ENCODE measurements at regions not wholly inside any gene's neighbourhood (a gene's known extent, or its start where the extent isn't known, plus 50 kb on each side); places are given as distances from the start of the nearest gene placed in this dataset.

- intact Hi-C loops (cut with DNase I): no loop called here
- TF ChIP-seq POLR2A (IDR thresholded peaks at IDR 0.05) (no peak), CTCF (IDR thresholded peaks at IDR 0.05) (no peak)
- Histone ChIP-seq H3K27ac (no peak overlapping the region), H3K4me1 (peaks cover 7% of the 10 kb centered on the region), H3K4me3 (no peak overlapping the region), H3K9me3 (no peaks in the 10 kb centered on the region), H3K27me3 (no peaks in the 10 kb centered on the region), H3K36me3 (replicated peaks in 1 of 2; ENCODE audit: insufficient read depth in 1 of 2, low read depth in 2 of 2) (no peaks in the 10 kb centered on the region)
- ATAC-seq (no peak), DNase-seq (no peak)
- 10 to 14% methylated on average over 1 of the region's 1 CpG for WGBS, 2 donors
These were observed 398.0 kb downstream of the BTBD3 start for GRCh38 chr20:12315652-12316051.

- 93% methylated on average over 2 of the region's 2 CpGs for WGBS, 2 donors
- intact Hi-C loops (cut with DNase I): no loop called here
These were observed 399.1 kb downstream of the BTBD3 start for GRCh38 chr20:12316794-12317193.

GRCh38 chr20:12317433-12317832, 399.7 kb downstream of the BTBD3 start:
- DNase-seq (no peak), ATAC-seq (no peak)
- WGBS, 2 donors: 89 to 95% methylated on average over 2 of the region's 2 CpGs
- intact Hi-C loops (cut with DNase I): no loop called here
- H3K27me3 ChIP-seq: no peaks in the 10 kb centered on the region
- H3K9me3 ChIP-seq: no peaks in the 10 kb centered on the region
- peaks cover 7% of the 10 kb centered on the region for H3K4me1 ChIP-seq
- no peaks in the 10 kb centered on the region for H3K36me3 ChIP-seq (replicated peaks in 1 of 2; ENCODE audit: insufficient read depth in 1 of 2, low read depth in 2 of 2)
- no peak overlapping the region for H3K4me3 ChIP-seq
- no peak overlapping the region for H3K27ac ChIP-seq
- no peak for TF ChIP-seq POLR2A (IDR thresholded peaks at IDR 0.05)
- no peak for TF ChIP-seq CTCF (IDR thresholded peaks at IDR 0.05)

More at GRCh38 chr20:12316794-12317193, 399.1 kb downstream of the BTBD3 start:
- DNase-seq (no peak), ATAC-seq (no peak)
- Histone ChIP-seq H3K27me3 (no peaks in the 10 kb centered on the region), H3K9me3 (no peaks in the 10 kb centered on the region), H3K36me3 (replicated peaks in 1 of 2; ENCODE audit: insufficient read depth in 1 of 2, low read depth in 2 of 2) (no peaks in the 10 kb centered on the region), H3K4me1 (peaks cover 7% of the 10 kb centered on the region), H3K4me3 (no peak overlapping the region), H3K27ac (no peak overlapping the region)
- TF ChIP-seq CTCF (IDR thresholded peaks at IDR 0.05): no peak
- TF ChIP-seq POLR2A (IDR thresholded peaks at IDR 0.05): no peak

GRCh38 chr20:12318043-12318442, 400.4 kb downstream of the BTBD3 start:
- Histone ChIP-seq H3K27me3 (no peaks in the 10 kb centered on the region), H3K4me3 (no peak overlapping the region), H3K27ac (no peak overlapping the region), H3K36me3 (replicated peaks in 1 of 2; ENCODE audit: insufficient read depth in 1 of 2, low read depth in 2 of 2) (no peaks in the 10 kb centered on the region), H3K9me3 (no peaks in the 10 kb centered on the region), H3K4me1 (peaks cover 7% of the 10 kb centered on the region)
- TF ChIP-seq POLR2A (IDR thresholded peaks at IDR 0.05) (no peak), CTCF (IDR thresholded peaks at IDR 0.05) (no peak)
- 48 to 60% methylated on average over 5 of the region's 5 CpGs for WGBS, 2 donors
- intact Hi-C loops (cut with DNase I): no loop called here
- no peak for ATAC-seq
- DNase-seq: no peak

GRCh38 chr20:12321736-12322135, 404.0 kb downstream of the BTBD3 start:
- Histone ChIP-seq H3K4me3 (no peak overlapping the region), H3K4me1 (no peaks in the 10 kb centered on the region), H3K9me3 (no peaks in the 10 kb centered on the region), H3K27me3 (no peaks in the 10 kb centered on the region), H3K36me3 (replicated peaks in 1 of 2; ENCODE audit: insufficient read depth in 1 of 2, low read depth in 2 of 2) (no peaks in the 10 kb centered on the region), H3K27ac (no peak overlapping the region)
- no peak for TF ChIP-seq CTCF (IDR thresholded peaks at IDR 0.05)
- TF ChIP-seq POLR2A (IDR thresholded peaks at IDR 0.05): no peak
- no peak for DNase-seq
- WGBS, 2 donors: 60 to 63% methylated on average over 2 of the region's 2 CpGs
- intact Hi-C loops (cut with DNase I): no loop called here
- no peak for ATAC-seq

All from body of pancreas (tissue), 4 donors.